ENCODE measurements at regions not wholly inside any gene's neighbourhood (a gene's known extent, or its start where the extent isn't known, plus 50 kb on each side); places are given as distances from the start of the nearest gene placed in this dataset.

DNA sequence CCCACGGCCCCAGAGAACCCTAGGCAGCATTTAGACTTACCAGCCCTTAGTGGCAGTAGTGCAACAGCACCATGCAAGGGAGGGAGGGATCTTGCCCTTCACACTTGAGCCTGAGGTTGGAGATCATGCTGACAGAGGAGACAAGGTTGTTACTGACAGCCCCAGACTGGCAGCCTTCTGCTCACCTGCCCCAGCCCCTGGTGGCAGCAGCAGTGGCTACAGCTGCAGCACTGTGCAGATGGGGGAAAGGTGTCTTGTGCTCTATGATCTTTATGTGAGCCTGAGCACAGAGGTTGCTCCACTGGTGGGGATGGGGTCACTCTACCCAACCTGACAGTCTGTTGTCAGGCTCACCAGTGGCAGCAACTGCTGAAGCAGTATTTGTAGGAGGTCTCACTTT, 501.2 kb upstream of the LRRTM4 start:
- TF ChIP-seq, protein P1, sequence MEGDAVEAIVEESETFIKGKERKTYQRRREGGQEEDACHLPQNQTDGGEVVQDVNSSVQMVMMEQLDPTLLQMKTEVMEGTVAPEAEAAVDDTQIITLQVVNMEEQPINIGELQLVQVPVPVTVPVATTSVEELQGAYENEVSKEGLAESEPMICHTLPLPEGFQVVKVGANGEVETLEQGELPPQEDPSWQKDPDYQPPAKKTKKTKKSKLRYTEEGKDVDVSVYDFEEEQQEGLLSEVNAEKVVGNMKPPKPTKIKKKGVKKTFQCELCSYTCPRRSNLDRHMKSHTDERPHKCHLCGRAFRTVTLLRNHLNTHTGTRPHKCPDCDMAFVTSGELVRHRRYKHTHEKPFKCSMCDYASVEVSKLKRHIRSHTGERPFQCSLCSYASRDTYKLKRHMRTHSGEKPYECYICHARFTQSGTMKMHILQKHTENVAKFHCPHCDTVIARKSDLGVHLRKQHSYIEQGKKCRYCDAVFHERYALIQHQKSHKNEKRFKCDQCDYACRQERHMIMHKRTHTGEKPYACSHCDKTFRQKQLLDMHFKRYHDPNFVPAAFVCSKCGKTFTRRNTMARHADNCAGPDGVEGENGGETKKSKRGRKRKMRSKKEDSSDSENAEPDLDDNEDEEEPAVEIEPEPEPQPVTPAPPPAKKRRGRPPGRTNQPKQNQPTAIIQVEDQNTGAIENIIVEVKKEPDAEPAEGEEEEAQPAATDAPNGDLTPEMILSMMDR (IDR thresholded peaks at IDR 0.05; ENCODE audit: insufficient read depth, low read length): no peak
- TF ChIP-seq, protein P2, sequence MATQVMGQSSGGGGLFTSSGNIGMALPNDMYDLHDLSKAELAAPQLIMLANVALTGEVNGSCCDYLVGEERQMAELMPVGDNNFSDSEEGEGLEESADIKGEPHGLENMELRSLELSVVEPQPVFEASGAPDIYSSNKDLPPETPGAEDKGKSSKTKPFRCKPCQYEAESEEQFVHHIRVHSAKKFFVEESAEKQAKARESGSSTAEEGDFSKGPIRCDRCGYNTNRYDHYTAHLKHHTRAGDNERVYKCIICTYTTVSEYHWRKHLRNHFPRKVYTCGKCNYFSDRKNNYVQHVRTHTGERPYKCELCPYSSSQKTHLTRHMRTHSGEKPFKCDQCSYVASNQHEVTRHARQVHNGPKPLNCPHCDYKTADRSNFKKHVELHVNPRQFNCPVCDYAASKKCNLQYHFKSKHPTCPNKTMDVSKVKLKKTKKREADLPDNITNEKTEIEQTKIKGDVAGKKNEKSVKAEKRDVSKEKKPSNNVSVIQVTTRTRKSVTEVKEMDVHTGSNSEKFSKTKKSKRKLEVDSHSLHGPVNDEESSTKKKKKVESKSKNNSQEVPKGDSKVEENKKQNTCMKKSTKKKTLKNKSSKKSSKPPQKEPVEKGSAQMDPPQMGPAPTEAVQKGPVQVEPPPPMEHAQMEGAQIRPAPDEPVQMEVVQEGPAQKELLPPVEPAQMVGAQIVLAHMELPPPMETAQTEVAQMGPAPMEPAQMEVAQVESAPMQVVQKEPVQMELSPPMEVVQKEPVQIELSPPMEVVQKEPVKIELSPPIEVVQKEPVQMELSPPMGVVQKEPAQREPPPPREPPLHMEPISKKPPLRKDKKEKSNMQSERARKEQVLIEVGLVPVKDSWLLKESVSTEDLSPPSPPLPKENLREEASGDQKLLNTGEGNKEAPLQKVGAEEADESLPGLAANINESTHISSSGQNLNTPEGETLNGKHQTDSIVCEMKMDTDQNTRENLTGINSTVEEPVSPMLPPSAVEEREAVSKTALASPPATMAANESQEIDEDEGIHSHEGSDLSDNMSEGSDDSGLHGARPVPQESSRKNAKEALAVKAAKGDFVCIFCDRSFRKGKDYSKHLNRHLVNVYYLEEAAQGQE (IDR thresholded peaks at IDR 0.05; ENCODE audit: insufficient replicate concordance, low read depth): no peak
